Right lobe of liver (tissue), 6 donors: ENCODE measurements at regions not wholly inside any gene's neighbourhood (a gene's known extent, or its start where the extent isn't known, plus 50 kb on each side); places are given as distances from the start of the nearest gene placed in this dataset.

Source experiments
- ATAC-seq, 4 donors: fragments of 200-7000 bp; cut with Tn5 transposase; one replicate each; pipeline ENCODE4 v1.9.1; 2020; ENCODE audit warnings: mild to moderate bottlenecking in 4 of 4, moderate library complexity in 4 of 4
- DNase-seq, 3 donors: peaks; one replicate each; pipeline ENCODE4 v3.0.0-alpha.2; 2020
- H3K27ac ChIP-seq, 3 donors: fragments of 200-600 bp; one replicate each; pipeline ENCODE4 v1.8.0; 2022
- H3K27me3 ChIP-seq, 2 donors: fragments of 200-600 bp; one replicate each; pipeline ENCODE4 v1.8.0; 2022
- H3K36me3 ChIP-seq, 4 donors: fragments of 200-600 bp; sonication (generic) in 1 of 4; one replicate each; pipeline versions ENCODE4 v1.5.1 to v1.8.0; 2017 to 2022; ENCODE audit warnings: control low read depth in 1 of 4
- H3K4me1 ChIP-seq, 4 donors: fragments of 200-600 bp; sonication (generic) in 1 of 4; one replicate each; pipeline versions ENCODE4 v1.5.1 to v1.8.0; 2017 to 2022; ENCODE audit warnings: control low read depth in 1 of 4
- H3K4me3 ChIP-seq, 3 donors: fragments of 200-600 bp; one replicate each; pipeline ENCODE4 v1.8.0; 2022
- H3K9me3 ChIP-seq, 4 donors: fragments of 200-600 bp; sonication (generic) in 1 of 4; one replicate each; pipeline versions ENCODE4 v1.5.1 to v1.8.0; 2017 to 2022; ENCODE audit warnings: control low read depth in 1 of 4
- POLR2A ChIP-seq: fragments of 450-650 bp; IDR thresholded peaks from one replicate; pipeline ENCODE4 v1.6.1; 2017; ENCODE audit warnings: antibody characterized with exemption, mild to moderate bottlenecking
- WGBS: methylation state at CpG from one replicate; pipeline ENCODE4 v1.1.6; 2018; ENCODE audit warnings: low coverage, low lambda C conversion rate; ENCODE audit not compliant: insufficient coverage; ENCODE audit errors: missing lambda C conversion rate; 5-methylcytosine and 5-hydroxymethylcytosine counted together
- intact Hi-C, 2 donors: fragments of 100-400 bp; cut with DNase I; formaldehyde crosslinking; loops; one replicate each; pipeline versions ENCODE4 v1.11.2 to v1.14.1; 2022
- TF ChIP-seq, protein P1 (sequence below), 4 donors: fragments of 200-600 bp in 3 of 4; fragments of 450-650 bp in 1 of 4; IDR thresholded peaks; one replicate each; pipeline versions ENCODE4 v1.5.1 to v1.8.0; 2016 to 2022; ENCODE audit warnings: antibody characterized with exemption in 4 of 4, mild to moderate bottlenecking in 2 of 4
- donor health status: DM: no; HTN: yes; CAD: no.
- donor health status: DM: no; HTN: no; CAD: no.
- donor health status: DM: no; HTN: no; CAD: no.
- donor health status: DM: no; HTN: yes; CAD: no.
- donor health status: DM: no; HTN: yes; CAD: no.

DNA sequence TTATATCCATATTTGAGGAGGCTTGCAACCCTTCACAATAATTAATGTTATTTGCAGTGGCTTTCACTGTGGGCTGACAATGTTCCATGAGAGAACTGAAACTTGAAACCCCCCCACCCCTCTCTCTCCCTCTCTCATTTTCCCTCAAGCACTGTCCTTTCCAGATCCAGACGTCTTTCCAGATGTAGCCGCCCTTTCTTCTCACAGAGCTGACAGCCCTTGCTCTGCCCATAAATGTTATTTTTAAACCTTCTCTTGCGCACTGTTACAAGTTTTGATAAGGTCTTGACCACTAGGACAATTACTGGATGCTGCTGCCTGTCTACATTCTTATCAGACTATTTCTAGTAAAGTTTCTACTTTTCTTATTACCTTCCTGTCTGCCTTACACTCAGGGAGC is 91.4 kb upstream of the LINC00305 start:
- no peak overlapping the region for H3K27ac ChIP-seq
- ATAC-seq (peak in 1 of 4 donors; percentile 15), DNase-seq (no peak)
- intact Hi-C loops, result no loop called here
- H3K4me1 ChIP-seq, result peaks cover 0 to 4% (median 0%) of the 10 kb centered on the region in 4 donors
- H3K36me3 ChIP-seq, result no peaks in the 10 kb centered on the region
- H3K4me3 ChIP-seq, result no peak overlapping the region
- no peaks in the 10 kb centered on the region for H3K27me3 ChIP-seq
- no peak for TF ChIP-seq POLR2A
- TF ChIP-seq, protein P1, sequence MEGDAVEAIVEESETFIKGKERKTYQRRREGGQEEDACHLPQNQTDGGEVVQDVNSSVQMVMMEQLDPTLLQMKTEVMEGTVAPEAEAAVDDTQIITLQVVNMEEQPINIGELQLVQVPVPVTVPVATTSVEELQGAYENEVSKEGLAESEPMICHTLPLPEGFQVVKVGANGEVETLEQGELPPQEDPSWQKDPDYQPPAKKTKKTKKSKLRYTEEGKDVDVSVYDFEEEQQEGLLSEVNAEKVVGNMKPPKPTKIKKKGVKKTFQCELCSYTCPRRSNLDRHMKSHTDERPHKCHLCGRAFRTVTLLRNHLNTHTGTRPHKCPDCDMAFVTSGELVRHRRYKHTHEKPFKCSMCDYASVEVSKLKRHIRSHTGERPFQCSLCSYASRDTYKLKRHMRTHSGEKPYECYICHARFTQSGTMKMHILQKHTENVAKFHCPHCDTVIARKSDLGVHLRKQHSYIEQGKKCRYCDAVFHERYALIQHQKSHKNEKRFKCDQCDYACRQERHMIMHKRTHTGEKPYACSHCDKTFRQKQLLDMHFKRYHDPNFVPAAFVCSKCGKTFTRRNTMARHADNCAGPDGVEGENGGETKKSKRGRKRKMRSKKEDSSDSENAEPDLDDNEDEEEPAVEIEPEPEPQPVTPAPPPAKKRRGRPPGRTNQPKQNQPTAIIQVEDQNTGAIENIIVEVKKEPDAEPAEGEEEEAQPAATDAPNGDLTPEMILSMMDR (IDR thresholded peaks at IDR 0.05), result no peak
- WGBS, result 56% methylated on average over 3 of the region's 3 CpGs
- H3K9me3 ChIP-seq, result no peaks in the 10 kb centered on the region

DNA sequence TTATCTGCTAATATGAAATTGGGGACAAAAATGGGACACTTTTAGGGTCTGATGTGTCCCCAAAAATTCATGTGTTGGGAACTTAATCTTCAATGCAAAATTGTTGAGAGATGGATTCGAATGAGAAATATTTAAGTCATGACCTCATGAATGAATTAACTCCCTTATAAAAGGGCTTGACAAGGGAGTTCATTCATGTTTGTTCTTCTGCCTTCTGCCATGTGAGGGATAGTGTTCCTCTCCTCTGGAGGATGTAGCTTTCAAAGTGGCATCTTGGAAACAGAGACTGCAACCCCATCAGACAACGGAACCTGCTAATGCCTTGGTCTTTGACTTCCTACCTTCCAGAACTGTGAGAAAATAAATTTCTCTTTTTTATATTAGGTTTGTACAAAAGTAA is 89.2 kb upstream of the LINC00305 start:
- TF ChIP-seq POLR2A, result no peak
- TF ChIP-seq, protein P1 (IDR thresholded peaks at IDR 0.05), result no peak
- ATAC-seq (no peak), DNase-seq (no peak)
- H3K4me3 ChIP-seq, result no peak overlapping the region
- no peaks in the 10 kb centered on the region for H3K4me1 ChIP-seq
- intact Hi-C loops, result no loop called here
- WGBS, result 84% methylated on average over 2 of the region's 2 CpGs
- no peaks in the 10 kb centered on the region for H3K36me3 ChIP-seq
- no peaks in the 10 kb centered on the region for H3K27me3 ChIP-seq
- H3K27ac ChIP-seq, result no peak overlapping the region
- no peaks in the 10 kb centered on the region for H3K9me3 ChIP-seq

DNA sequence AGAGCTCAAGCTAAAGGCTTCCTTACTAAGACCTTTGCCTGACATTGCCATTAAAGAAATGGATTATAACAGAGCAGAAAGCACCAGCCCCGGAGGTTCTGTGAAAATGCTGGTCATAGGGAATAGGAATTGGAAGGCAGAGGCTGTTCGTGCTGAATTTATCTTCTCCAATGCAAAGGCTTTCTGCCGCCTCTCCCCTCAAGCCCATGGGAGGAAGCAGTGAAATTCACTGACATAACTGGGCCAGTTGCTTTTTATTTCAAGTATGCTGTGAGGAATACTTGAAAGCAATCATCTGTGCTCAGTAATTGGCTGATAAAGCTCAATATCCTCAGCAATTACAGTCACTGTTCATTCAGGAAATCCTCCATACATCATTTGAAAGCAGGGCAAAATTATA is 85.4 kb upstream of the LINC00305 start:
- Histone ChIP-seq H3K9me3 (no peaks in the 10 kb centered on the region), H3K27ac (no peak overlapping the region), H3K36me3 (no peaks in the 10 kb centered on the region), H3K27me3 (no peaks in the 10 kb centered on the region), H3K4me3 (no peak overlapping the region), H3K4me1 (no peaks in the 10 kb centered on the region)
- TF ChIP-seq POLR2A, result no peak
- TF ChIP-seq, protein P1 (IDR thresholded peaks at IDR 0.05), result no peak
- ATAC-seq (no peak), DNase-seq (no peak)
- 19% methylated on average over 3 of the region's 3 CpGs for WGBS
- intact Hi-C loops, result no loop called here

DNA sequence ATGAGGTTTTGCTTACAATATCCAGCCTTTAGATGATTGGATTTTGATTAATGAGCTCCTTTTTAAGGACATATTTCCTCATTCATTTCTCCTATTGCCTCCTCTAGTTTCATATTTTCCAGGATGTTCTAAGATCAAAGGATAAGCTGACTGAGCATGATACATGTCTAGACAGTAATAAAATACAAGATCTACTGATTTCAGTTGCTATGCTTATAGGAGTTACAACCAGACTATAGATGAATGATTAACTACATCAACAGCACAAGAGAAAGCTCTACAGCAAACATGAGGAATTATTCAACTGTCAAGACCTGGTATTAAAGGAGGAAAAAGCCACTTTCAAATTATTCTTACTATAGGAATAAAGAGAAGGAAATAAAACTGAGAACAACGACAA is 85.0 kb upstream of the LINC00305 start:
- no peak for ATAC-seq
- TF ChIP-seq, protein P1 (IDR thresholded peaks at IDR 0.05), result no peak
- TF ChIP-seq POLR2A, result no peak
- Histone ChIP-seq H3K27me3 (no peaks in the 10 kb centered on the region), H3K4me3 (no peak overlapping the region), H3K9me3 (no peaks in the 10 kb centered on the region), H3K27ac (no peak overlapping the region), H3K4me1 (no peaks in the 10 kb centered on the region), H3K36me3 (no peaks in the 10 kb centered on the region)
- intact Hi-C loops, result no loop called here
- no peak for DNase-seq
- 60% methylated on average over 1 of the region's 1 CpG for WGBS

DNA sequence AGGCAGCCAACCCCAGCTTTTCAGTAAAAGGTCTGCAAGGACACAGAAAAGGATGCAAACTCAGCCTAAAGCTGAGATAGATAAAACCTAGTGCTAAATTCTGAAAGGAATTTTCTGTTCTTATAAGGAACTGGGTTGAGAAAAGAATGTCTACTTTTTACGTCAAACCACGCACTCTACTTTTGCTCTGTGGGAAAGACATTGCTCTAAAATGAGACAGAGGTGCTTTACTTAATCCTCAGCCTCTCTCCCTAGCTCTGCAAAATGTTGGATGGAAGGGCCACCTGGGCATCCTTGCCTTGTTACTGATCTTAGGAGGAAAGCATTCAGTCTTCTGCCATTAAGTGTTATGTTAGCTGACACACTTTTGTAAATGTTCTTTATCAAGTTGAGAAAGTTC is 72.1 kb upstream of the LINC00305 start:
- Histone ChIP-seq H3K27me3 (no peaks in the 10 kb centered on the region), H3K27ac (no peak overlapping the region)
- WGBS, result 100% methylated on average over 2 of the region's 2 CpGs

More for the DNA sequence above, 72.1 kb upstream of the LINC00305 start:
- no peak overlapping the region for H3K4me3 ChIP-seq
- no peaks in the 10 kb centered on the region for H3K4me1 ChIP-seq
- no peaks in the 10 kb centered on the region for H3K9me3 ChIP-seq
- no peaks in the 10 kb centered on the region for H3K36me3 ChIP-seq
- no peak for TF ChIP-seq POLR2A
- TF ChIP-seq, protein P1 (IDR thresholded peaks at IDR 0.05), result no peak
- DNase-seq (no peak), ATAC-seq (no peak)
- intact Hi-C loops, result no loop called here
